ENCODE measurements at regions not wholly inside any gene's neighbourhood (a gene's known extent, or its start where the extent isn't known, plus 50 kb on each side); places are given as distances from the start of the nearest gene placed in this dataset.

DNA sequence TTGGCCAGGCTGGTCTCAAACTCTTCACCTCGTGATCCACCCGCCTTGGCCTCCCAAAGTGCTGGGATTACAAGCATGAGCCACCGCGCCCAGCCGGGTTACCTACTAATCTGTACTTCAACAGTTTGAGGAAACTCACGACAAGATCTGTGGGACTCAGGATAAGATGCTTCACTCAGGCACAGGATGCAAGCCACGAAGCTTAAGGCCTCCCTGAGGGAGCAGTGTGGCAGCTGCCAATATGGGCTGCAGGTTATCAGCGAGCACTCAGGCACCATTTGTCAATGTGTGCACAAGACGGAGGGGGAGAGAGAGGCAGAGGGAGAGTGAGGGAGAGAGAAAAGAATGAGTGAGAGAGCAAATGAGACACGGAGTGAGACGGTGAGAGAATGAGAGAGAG, 173.6 kb upstream of the RAB6C start:
- TF ChIP-seq, protein P1, sequence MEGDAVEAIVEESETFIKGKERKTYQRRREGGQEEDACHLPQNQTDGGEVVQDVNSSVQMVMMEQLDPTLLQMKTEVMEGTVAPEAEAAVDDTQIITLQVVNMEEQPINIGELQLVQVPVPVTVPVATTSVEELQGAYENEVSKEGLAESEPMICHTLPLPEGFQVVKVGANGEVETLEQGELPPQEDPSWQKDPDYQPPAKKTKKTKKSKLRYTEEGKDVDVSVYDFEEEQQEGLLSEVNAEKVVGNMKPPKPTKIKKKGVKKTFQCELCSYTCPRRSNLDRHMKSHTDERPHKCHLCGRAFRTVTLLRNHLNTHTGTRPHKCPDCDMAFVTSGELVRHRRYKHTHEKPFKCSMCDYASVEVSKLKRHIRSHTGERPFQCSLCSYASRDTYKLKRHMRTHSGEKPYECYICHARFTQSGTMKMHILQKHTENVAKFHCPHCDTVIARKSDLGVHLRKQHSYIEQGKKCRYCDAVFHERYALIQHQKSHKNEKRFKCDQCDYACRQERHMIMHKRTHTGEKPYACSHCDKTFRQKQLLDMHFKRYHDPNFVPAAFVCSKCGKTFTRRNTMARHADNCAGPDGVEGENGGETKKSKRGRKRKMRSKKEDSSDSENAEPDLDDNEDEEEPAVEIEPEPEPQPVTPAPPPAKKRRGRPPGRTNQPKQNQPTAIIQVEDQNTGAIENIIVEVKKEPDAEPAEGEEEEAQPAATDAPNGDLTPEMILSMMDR (optimal IDR thresholded peaks at IDR 0.05 in 1 of 3, IDR thresholded peaks at IDR 0.05 in 1 of 3, conservative IDR thresholded peaks at IDR 0.05 in 1 of 3; ENCODE audit: extremely low read depth in 1 of 3, insufficient read depth in 2 of 3, low read length in 3 of 3), result no peak
- no peak for TF ChIP-seq EZH2 (IDR thresholded peaks at IDR 0.05; ENCODE audit: low read length)
- no peaks in the 10 kb centered on the region for H3K4me1 ChIP-seq (ENCODE audit: control insufficient read depth, extremely low read depth, insufficient read depth, low read length)
- H3K27me3 ChIP-seq (ENCODE audit: control insufficient read depth, extremely low read depth, insufficient read depth, low read length), result no peaks in the 10 kb centered on the region
- H3K36me3 ChIP-seq (ENCODE audit: control insufficient read depth in 2 of 2, extremely low read depth in 1 of 2, insufficient read depth in 2 of 2, low read length in 2 of 2), result no peaks in the 10 kb centered on the region
- H3K4me2 ChIP-seq (ENCODE audit: control insufficient read depth, extremely low read depth, insufficient read depth, low read depth, low read length), result no peak overlapping the region
- no peaks in the 10 kb centered on the region for H3K79me2 ChIP-seq (ENCODE audit: control insufficient read depth, insufficient read depth, low read length)
- dilution Hi-C loops (cut with MboI; ENCODE audit: extremely low pct_ligation_motif_present, low sequenced_read_pairs), result no loop called here
- no peak overlapping the region for H3K4me3 ChIP-seq (ENCODE audit: control insufficient read depth in 2 of 3, extremely low read depth in 1 of 3, insufficient read depth in 2 of 3, low read depth in 1 of 3, low read length in 3 of 3)
- FAIRE-seq (no peak), DNase-seq (ENCODE audit: low read depth, low spot score) (no peak)
- no peak overlapping the region for H2AFZ ChIP-seq (ENCODE audit: control insufficient read depth, low read length)
- H3K9me3 ChIP-seq (ENCODE audit: control insufficient read depth, low read depth, low read length), result no peaks in the 10 kb centered on the region
- H3K9me1 ChIP-seq (ENCODE audit: control insufficient read depth, extremely low read depth, insufficient read depth, low read length), result no peaks in the 10 kb centered on the region
- H3K9ac ChIP-seq (ENCODE audit: control insufficient read depth, extremely low read depth, insufficient read depth, low read length), result no peak overlapping the region
- no peak overlapping the region for H3K27ac ChIP-seq (ENCODE audit: control insufficient read depth, insufficient read depth, low read length)
- no peaks in the 10 kb centered on the region for H4K20me1 ChIP-seq (ENCODE audit: control insufficient read depth, extremely low read depth, insufficient read depth, low read length)

DNA sequence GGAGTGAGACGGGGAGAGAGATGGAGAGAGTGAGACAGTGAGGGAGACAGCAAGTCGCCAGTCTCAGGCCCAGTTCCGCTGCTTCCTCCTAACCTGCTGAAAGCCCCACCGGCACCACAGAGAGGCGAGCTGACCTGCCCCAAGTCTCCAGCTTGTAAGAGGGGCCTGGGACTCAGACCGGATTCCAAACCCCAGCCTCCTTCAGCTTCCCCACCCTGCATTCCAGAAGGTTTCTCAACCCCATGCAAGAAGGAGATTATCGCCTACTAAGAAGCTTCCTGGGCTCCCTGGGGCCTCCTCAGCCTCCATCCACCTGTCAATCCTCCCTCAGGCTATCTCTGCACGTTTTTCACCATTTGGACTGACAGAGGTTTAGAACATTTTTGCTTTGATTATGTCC, 173.1 kb upstream of the RAB6C start:
- DNase-seq (ENCODE audit: low read depth, low spot score) (no peak), FAIRE-seq (no peak)
- Histone ChIP-seq H4K20me1 (ENCODE audit: control insufficient read depth, extremely low read depth, insufficient read depth, low read length) (no peaks in the 10 kb centered on the region), H3K27me3 (ENCODE audit: control insufficient read depth, extremely low read depth, insufficient read depth, low read length) (no peaks in the 10 kb centered on the region), H3K9me1 (ENCODE audit: control insufficient read depth, extremely low read depth, insufficient read depth, low read length) (no peaks in the 10 kb centered on the region), H3K4me1 (ENCODE audit: control insufficient read depth, extremely low read depth, insufficient read depth, low read length) (no peaks in the 10 kb centered on the region), H3K79me2 (ENCODE audit: control insufficient read depth, insufficient read depth, low read length) (no peaks in the 10 kb centered on the region), H2AFZ (ENCODE audit: control insufficient read depth, low read length) (no peak overlapping the region), H3K27ac (ENCODE audit: control insufficient read depth, insufficient read depth, low read length) (no peak overlapping the region), H3K9ac (ENCODE audit: control insufficient read depth, extremely low read depth, insufficient read depth, low read length) (no peak overlapping the region), H3K9me3 (ENCODE audit: control insufficient read depth, low read depth, low read length) (no peaks in the 10 kb centered on the region), H3K36me3 (ENCODE audit: control insufficient read depth in 2 of 2, extremely low read depth in 1 of 2, insufficient read depth in 2 of 2, low read length in 2 of 2) (no peaks in the 10 kb centered on the region), H3K4me2 (ENCODE audit: control insufficient read depth, extremely low read depth, insufficient read depth, low read depth, low read length) (no peak overlapping the region), H3K4me3 (ENCODE audit: control insufficient read depth in 2 of 3, extremely low read depth in 1 of 3, insufficient read depth in 2 of 3, low read depth in 1 of 3, low read length in 3 of 3) (no peak overlapping the region)
- TF ChIP-seq, protein P1 (optimal IDR thresholded peaks at IDR 0.05 in 1 of 3, IDR thresholded peaks at IDR 0.05 in 1 of 3, conservative IDR thresholded peaks at IDR 0.05 in 1 of 3; ENCODE audit: extremely low read depth in 1 of 3, insufficient read depth in 2 of 3, low read length in 3 of 3), result no peak
- no peak for TF ChIP-seq EZH2 (IDR thresholded peaks at IDR 0.05; ENCODE audit: low read length)
- dilution Hi-C loops (cut with MboI; ENCODE audit: extremely low pct_ligation_motif_present, low sequenced_read_pairs), result no loop called here
